NCI-H2196 (cell line): ENCODE measurements at regions not wholly inside any gene's neighbourhood (a gene's known extent, or its start where the extent isn't known, plus 50 kb on each side); places are given as distances from the start of the nearest gene placed in this dataset.
"Not testable (repeated sequence)": the region's sequence is repeated elsewhere in the genome, so short reads cannot be mapped to it uniquely, and the experiment has no call there.

Source experiments
- DNase-seq: peaks from one replicate; lab custom pipeline; 2025; ENCODE audit not compliant: unreplicated experiment; lab: John Stamatoyannopoulos, UW

DNA sequence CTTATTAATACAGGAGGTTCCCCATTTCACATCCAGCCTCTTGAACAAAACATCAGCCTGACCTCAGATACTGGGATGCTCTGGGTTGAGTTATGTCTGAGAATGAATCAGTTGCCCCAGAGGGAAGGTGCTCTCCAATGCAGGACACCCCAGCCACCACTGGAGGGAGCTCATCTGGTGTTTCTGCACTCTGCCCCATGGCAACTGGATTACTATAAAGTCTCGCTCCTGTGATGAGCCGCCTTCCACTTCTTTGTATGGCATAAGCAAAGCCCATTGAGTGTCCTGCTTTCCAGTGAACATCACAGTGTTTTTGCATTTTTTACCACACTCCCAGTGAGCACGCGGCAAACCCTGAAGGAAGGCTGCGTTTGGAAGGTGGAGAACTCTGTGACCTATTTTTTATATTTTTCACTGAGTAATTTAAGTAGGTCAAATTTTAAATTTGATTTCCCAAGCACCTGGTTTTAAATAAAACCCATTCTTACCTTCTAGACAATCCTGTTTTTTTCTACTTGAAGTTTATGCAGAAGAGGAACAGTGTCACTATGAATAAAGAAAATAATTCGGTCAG, 176.9 kb upstream of the WWC1 start:
- DNase-seq = peak; percentile 17

DNA sequence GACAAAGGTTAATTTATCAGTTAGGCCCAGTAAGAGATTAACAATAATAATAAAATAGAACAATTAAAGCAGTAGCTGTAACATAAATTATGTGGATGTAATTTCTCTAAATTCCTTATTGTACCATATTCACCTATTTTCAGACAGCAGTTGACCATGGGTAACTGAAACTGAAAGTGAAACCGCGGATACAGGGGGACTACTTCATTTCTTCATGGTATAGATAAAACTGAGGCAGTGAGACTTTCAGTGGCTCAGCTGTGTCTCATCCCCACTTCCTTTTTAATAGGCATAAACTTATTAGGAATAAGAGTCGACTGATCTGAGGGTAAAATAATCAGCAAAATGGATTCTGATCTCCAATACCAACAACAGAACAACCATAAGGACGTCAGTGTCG, 174.0 kb upstream of the WWC1 start:
- DNase-seq = no peak

DNA sequence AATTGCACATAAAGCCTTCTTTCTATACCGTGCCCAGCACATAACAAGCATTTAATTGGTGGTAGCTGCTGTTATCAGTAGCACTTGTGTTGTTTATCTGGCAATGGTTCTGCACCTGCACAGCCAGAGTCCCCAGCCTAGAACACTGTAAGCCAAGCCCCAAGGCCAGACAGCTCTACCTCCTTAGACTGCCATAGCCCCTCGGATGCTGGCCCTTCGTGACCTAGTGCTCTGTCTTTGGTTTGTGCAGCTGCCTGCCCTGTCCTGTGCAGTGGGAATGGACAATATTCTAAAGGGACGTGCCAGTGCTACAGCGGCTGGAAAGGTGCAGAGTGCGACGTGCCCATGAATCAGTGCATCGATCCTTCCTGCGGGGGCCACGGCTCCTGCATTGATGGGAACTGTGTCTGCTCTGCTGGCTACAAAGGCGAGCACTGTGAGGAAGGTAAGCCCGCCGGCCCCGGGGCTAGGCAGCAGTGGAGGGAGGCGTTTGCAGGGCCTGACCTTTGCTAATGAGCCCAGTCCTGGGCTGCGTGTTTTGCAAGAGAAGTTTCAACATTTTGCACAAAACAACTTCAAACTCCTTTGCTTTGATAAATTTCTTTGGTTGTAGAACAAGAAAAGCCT, 173.3 kb upstream of the WWC1 start:
- DNase-seq = no peak

DNA sequence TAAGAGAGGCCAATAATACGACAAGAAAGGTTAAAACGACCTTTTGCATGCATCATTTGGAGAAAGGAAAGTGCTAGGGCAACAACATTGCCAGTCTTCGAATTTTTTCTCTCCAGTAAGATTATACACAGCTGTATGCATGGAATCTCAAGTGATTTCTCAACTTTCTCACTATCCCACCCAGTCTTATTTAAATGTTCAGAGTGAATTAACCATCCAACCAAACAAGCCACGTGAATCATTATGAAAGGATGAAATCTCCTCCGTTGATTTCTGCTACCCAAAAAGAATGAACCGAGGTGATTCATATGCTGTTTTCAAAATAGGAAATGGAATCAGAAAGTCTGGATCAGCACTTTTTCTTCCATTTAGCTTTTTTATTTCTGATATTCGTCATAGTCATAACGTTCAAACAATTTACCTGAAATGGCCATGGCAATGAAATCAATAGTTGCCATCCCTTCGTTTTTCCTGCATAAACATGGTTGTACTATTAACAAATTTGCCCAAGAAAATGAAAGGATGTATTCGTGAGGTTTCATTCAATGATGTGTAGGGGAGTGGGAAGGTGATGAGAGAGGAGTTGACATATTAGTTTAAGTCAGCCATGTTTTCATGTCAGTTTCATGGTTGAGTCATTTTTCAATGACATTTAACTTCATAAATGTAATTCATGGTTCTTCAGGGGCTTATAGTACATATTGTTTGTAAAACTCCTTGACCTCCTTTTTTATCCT, 170.9 kb upstream of the WWC1 start:
- DNase-seq = no peak

DNA sequence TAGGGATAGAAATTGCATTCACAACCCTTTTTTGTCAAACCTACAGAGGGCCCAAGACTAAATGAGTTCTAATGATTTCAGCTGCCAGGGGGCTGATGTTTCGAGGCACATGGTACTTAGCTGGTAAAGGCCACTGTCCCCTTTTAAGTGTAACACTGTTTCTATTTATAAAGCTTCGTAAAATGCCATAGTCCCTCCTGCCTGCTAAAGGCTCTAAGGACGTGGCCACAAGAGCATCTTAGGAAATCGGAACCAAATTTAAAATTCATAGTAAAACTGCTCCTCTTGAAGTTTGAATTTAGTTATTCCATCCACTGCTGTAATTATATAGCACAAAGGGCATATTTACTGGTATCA, 170.3 kb upstream of the WWC1 start:
- no peak for DNase-seq

DNA sequence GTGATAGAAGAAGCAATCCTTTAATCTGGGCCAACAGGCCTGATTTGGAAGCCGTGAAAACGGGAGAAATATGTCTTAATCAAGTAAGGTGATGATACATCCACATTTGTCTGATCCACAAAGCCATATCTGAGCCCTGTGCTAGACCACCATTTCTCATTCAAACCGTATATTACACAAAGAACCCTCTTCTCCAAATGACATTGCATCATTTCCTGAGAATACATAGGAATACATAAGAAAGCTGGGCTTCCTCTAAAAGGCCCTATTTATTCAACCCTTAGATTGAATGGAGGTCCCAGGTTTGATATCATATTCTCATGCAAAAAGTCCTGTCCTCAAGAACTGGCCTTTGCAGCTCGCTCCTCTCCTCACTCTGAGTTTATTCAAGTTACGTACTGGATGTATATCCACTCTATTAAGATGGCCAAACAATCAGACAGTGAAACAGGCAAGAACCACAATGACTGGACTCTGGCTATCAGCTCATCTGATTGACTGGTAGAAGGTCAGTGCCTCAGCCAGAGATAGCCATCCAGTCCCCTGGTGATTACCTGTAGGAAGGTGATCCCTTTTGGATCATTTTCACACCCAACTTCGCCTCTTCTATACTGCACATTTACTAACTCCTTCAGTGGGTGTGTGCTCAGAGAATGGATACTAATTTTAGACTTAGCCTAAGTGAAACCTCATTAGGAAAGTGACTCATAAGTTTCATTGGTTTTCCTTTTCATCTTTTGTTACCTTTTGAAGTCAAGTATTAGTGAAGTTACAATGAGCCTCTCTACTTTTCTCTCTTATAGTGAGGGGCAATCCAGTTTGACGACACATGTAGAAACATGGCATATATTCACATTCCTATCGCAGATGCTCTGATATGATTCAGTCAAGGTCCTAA, 167.6 kb upstream of the WWC1 start:
- DNase-seq = no peak

DNA sequence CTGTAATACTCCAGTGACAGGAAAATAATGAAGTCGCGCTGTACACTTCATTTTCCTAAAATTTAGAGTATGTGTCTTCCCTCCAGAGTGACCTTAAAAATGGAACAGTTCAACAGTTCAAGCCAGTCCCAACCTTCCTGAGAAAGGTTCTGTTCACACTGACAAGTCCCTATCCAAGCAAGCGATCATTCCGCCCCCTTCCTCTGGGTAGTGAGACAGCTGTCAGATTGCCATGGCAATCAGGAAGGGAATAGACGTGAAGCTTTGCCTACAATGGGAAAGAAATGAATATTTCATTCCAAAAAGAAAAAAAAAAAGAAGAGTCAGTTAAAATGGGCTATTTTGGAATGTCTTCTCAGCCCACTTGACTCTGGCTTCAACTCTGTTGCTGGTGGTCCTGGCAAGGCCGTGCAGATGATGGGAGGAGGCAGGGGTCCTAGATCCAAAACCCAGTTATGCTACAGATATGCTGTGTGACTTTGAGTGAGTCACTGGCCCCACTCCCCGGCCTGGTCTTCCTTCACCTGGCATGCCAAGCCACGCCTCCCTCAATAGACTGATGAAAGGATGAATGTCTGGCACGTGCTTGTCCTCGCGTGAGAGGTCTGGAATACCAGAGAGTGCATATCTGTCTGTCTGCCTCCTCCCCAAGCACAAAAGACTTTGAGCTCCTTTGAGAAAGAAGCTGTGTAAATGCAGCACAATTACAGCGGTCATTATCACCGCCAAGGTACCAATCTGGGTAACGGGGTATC, 165.8 kb upstream of the WWC1 start:
- DNase-seq = no peak

DNA sequence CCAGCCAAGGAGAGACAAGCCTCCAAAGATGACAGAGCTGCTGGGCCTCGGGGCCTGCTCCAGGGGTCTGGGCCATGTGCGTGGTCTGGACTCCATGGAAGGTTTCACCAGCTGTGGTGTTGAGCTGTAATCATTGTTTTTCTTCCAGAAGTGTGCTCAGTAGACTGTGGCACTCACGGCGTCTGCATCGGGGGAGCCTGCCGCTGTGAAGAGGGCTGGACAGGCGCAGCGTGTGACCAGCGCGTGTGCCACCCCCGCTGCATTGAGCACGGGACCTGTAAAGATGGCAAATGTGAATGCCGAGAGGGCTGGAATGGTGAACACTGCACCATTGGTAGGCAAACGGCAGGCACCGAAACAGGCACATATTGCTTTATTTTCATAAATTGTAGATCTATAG, 164.8 kb upstream of the WWC1 start:
- no peak for DNase-seq

DNA sequence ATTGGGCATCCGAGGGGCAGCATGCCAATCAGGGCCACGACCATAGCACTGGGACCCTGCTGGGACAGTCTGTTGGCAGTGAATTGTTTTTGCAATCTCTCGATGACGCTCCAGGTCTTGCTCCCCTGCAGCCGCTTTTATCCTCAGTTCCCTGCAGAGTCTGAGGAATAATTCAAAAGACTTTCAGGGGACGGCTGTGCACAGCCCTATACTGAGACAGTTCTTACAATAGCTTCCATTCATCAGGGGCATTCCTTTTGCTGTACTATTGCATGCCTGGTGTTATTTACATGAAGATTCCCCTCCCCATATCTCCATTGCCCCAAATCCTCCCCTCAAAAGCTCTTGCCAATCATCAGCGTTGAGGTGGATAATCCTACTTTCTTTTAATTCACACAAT, 163.3 kb upstream of the WWC1 start:
- DNase-seq = no peak

DNA sequence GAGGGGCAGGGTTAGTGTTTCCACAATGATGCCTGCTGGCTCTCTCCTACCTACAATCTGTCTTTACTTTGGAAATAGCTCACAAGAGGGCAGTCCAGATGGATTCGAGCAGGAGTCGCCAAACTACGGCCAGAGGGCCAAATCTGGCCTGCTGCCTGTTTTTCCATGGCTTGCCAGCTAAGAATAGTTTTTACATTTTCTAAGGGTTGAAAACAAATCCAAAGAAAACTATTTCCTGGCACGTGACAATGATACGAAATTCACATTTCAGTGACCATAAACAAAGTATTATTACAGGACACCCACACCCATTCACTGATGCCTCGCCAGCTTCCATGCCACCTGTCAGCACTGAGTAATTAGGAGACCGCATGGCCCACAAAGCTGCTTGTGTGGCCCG, 162.9 kb upstream of the WWC1 start:
- DNase-seq = no peak

DNA sequence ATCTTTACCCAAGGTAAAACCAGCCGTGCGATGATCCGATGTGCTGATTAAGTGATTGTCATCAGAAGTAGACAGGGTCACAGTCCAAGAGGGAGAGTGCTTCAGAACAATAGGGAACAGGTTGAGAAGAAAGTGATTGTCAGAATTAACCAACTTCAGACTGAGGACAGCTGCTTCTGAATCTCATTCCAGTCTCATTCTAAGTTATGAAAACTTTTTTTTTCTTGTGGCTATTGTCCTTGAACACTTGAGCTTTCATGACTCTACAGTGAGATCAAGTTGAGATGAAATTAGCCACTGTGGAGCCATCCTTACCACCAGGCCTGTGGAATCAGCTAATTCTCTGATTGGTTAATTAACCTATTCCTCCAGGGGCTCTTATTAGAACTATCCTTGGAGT, 159.9 kb upstream of the WWC1 start:
- DNase-seq = no peak

DNA sequence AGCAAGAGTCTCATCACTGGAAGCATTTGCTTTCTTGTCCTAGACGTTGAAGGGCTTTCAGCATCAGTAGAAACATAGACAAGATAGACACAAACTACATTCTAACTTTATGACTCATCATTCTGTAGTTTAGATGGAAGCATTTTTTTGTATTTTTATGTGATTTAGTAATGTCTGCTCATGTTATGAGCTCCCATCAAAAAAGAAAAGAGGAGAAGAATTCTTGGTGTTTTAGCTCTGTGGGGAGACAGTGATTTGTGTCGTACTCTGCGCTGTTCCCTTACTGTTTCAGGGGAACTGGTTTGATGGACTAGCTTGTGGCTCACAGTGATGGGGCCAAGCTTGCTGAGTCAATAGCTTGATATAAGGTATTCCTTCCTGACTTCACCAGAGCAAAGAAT, 159.2 kb upstream of the WWC1 start:
- DNase-seq = no peak

DNA sequence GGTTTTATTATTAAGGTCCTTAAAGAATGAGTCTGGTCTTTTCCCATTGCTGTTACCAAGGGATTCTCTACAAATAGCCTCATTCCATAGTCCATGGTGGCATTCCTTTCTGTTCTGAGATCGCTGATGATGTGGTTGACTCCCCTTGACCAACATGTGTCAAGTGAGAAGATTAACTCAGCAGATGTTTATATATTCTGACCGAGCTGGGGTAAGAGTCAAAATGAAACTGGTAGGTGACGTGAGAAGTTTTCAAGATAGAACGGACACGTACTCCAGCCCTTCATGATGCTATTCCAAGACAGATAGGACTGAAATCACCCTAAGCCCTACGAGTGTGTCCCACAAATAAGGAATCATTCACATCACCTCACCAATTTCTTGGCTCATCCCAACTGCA, 155.5 kb upstream of the WWC1 start:
- no peak for DNase-seq

DNA sequence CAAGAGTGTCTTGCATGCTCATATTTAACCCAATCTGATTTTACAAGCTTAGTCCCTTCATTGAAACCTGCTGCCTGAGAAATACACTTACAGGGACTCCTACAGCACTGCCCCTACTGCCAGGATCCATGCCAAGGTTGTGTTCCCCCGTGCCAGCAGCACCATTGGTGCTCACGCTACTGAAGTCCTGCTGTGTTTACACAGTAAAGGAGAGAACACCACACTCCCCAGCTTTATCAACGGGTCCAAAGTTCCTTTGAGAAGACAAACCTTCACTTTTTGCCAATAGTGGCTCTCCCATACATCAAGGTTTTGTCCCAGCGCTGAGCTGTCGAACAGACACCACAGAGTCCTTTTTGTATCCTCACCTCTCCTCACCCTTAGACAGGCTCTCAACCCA, 155.1 kb upstream of the WWC1 start:
- no peak for DNase-seq

DNA sequence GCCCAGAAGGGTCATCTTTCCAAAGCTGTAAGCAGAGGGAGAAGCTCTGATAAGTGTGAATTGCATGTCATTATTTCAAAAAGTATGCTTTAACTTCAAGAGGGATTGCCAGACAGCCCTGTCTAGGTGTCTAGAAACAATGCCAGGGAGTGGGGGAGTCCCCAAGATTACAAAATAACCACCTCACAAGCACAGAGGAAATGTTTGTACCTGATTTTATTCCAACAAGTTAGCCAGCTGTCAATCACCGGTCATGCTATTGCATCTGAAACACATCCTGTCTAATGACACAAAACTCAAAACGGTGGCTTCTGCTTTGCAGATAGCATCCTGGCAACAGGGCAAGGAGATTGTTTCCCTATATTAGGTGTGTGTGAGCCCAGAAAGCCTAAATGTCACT, 154.2 kb upstream of the WWC1 start:
- no peak for DNase-seq

DNA sequence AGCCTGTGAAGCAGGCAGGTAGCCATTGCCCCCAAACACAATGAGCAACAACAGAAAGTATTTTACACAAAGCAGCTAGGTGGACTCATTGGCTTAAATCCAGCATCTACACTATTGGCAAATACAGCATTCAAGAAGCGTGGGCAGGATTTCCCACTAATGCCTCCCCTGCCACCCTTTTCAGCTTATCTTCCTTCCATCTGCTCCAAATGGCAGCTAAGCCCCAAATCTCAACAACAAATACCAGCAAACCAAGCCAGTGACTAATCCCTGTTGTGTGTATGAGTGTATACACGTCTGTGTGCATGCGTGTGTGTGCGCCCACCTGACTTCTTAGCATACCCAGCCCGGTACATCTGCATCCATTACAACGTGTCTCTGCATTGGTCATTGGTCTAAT, 151.2 kb upstream of the WWC1 start:
- no peak for DNase-seq

DNA sequence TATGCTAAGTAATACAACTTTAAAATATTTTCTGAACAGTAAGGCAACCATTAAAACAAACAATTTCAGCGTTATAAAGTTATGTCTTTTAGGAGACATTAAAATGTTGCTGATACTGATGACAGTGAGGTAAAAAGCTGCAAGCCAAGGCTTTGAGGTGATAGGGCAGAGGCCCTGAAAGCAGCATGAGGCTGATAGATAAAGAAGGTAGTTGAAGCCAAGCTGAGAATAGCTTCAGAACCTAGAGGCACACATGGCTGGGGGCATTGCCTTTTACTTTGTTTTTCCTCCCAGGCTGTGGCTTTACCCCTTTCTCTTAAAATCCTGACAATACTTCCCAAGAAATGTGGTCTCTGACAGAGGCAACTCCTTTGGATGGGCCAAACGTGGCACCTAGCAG, 149.0 kb upstream of the WWC1 start:
- DNase-seq = no peak

DNA sequence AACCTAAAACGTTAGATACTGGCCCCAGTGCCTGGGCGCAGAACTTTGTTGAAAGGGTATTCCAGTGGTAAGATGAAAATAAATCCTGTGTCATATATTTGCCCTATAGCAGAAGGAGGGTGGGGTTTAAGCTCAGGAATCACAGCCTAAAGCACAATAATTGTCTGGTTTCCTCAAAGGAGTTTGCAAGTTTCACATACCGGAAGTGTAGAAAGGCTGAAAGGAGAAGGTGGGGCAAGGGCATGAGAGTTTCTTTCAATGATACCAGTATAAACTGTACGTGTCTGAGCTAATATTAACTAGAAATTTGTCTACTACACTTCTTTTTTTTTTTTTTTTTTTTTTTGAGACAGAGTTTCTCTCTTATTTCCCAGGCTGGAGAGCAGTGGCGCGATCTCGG, 147.9 kb upstream of the WWC1 start:
- not testable (repeated sequence) for DNase-seq

DNA sequence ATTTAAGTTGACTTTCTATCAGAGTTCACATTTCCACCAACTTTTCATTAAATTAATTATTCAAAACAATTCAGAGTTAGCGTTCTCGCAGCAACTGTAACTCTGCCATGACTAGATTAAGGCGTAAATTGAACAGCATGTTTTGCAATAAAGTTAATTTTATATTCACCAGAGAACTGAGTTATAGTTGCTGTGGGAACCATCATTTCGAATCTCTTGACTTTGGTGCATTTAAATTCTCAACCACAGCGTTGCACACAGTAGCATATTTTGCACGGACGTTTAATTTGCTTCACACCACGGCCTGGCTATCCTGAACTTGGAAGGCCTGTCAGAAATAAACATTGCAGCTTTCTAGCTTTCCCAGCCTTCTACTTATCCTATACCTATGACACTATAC, 144.3 kb upstream of the WWC1 start:
- no peak for DNase-seq

DNA sequence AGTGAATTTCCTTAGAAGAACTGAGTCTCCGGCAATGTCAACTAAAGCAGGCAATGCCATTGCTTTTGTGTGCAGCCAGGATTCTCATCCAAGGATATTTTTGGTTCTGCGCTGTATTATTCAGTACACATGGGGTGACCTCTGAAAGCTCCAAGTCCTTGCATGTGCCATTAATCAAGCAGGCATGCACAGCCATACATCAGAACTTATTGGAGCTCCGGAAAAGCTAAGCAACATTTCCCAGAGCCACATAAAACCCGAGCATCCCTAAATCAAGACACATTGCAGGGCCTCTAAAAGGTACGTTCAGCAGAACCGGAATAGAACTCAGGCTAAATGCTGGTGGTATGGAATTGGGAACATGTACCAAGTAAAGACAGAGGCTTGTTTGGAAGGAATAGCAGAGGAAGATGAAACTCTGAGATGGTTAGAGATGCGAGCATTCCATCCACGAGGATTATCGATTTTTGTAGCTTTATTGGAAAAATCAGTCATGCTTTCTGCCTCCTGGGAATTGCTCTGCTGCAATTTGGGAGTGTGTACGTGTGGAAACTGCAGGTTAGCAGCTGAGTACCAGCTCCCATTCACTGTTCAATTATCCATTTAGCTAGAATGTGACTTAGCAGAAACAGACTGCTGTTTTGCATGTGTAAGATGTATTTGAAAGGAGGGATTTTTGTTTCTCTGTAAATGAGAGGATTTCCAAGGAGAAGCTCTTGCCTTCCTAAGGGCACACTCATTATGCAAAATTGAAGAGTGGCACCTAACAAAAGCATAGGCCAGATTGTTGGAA, 143.7 kb upstream of the WWC1 start:
- no peak for DNase-seq
